IMR-90 (cell line): ENCODE measurements at regions not wholly inside any gene's neighbourhood (a gene's known extent, or its start where the extent isn't known, plus 50 kb on each side); places are given as distances from the start of the nearest gene placed in this dataset.

Experiments used
- ATAC-seq: fragments of 200-7000 bp; cut with Tn5 transposase; 2 replicates; pipeline ENCODE4 v1.9.1; 2020; ENCODE audit warnings: low read depth, mild to moderate bottlenecking, moderate library complexity
- BruUV-seq: library from RNA; stranded (reverse); fragments of 400-500 nt; replicated peaks from 2 replicates; lab custom pipeline; 2021; lab: Mats Ljungman, UMichigan
- CTCF ChIA-PET: fragments of 300-600 bp; formaldehyde crosslinking; extraction: SDS; loops from one replicate; lab custom pipeline; 2021; ENCODE audit warnings: antibody characterized with exemption; lab: Yijun Ruan, JAX
- POLR2A ChIA-PET: fragments of 300-600 bp; sonication (Branson Sonifier 250); formaldehyde crosslinking; loops from one replicate; lab custom pipeline; 2022; ENCODE audit warnings: antibody characterized with exemption; ENCODE audit not compliant: unreplicated experiment; lab: Charles Lee
- DNase-seq: peaks from one replicate; pipeline ENCODE4 v3.0.0; 2013
- H2AFZ ChIP-seq: replicated peaks from 2 replicates; pipeline ENCODE3; 2013; ENCODE audit warnings: low read length, mild to moderate bottlenecking; ENCODE audit not compliant: poor library complexity
- H2AK5ac ChIP-seq: 2 replicates; pipeline ENCODE4 v1.6.1; 2013; ENCODE audit warnings: low read depth, low read length, inconsistent platforms
- H2AK9ac ChIP-seq: replicated peaks from 2 replicates; pipeline ENCODE3; 2013; ENCODE audit warnings: mild to moderate bottlenecking, low read depth, low read length, moderate library complexity; ENCODE audit not compliant: poor library complexity
- H2BK120ac ChIP-seq: 2 replicates; pipeline ENCODE4 v1.6.1; 2013; ENCODE audit warnings: low read depth, low read length, inconsistent platforms
- H2BK15ac ChIP-seq: 3 replicates; pipeline ENCODE4 v1.6.1; 2013; ENCODE audit warnings: low read depth, low read length, inconsistent platforms
- H2BK20ac ChIP-seq: 2 replicates; pipeline ENCODE4 v1.6.1; 2013; ENCODE audit warnings: low read depth, mild to moderate bottlenecking, inconsistent platforms, low read length, moderate library complexity
- H2BK5ac ChIP-seq: 2 replicates; pipeline ENCODE4 v1.6.1; 2013; ENCODE audit warnings: mild to moderate bottlenecking, low read depth, low read length, inconsistent platforms; ENCODE audit not compliant: poor library complexity, severe bottlenecking
- H3K14ac ChIP-seq: replicated peaks from 2 replicates; pipeline ENCODE4 v1.6.1; 2013; ENCODE audit warnings: low read depth, low read length, inconsistent platforms
- H3K18ac ChIP-seq: 2 replicates; pipeline ENCODE4 v1.6.1; 2013; ENCODE audit warnings: low read depth, low read length, control low read depth
- H3K23ac ChIP-seq: 2 replicates; pipeline ENCODE4 v1.6.1; 2013; ENCODE audit warnings: low read depth, low read length, inconsistent platforms
- H3K27ac ChIP-seq: 2 replicates; pipeline ENCODE4 v1.5.1; 2013; ENCODE audit warnings: mild to moderate bottlenecking, control low read depth, low read length; ENCODE audit not compliant: insufficient read depth
- H3K27me3 ChIP-seq: 2 replicates; pipeline ENCODE4 v1.6.1; 2013; ENCODE audit warnings: low read length; ENCODE audit not compliant: control insufficient read depth, insufficient read depth
- H3K36me3 ChIP-seq: 2 replicates; pipeline ENCODE4 v1.6.1; 2013; ENCODE audit warnings: low read length, mixed read lengths; ENCODE audit not compliant: control insufficient read depth, insufficient read depth
- H3K4ac ChIP-seq: 2 replicates; pipeline ENCODE4 v1.6.1; 2013; ENCODE audit warnings: low read depth, low read length, inconsistent platforms
- H3K4me1 ChIP-seq: 2 replicates; pipeline ENCODE4 v1.6.1; 2013; ENCODE audit warnings: low read length, mixed read lengths; ENCODE audit not compliant: control insufficient read depth, insufficient read depth
- H3K4me2 ChIP-seq: 2 replicates; pipeline ENCODE4 v1.6.1; 2013; ENCODE audit warnings: low read depth, mild to moderate bottlenecking, control low read depth, low read length, moderate library complexity
- H3K4me3 ChIP-seq: 2 replicates; pipeline ENCODE4 v1.5.1; 2013; ENCODE audit warnings: low read depth, mild to moderate bottlenecking, control low read depth, low read length, moderate library complexity; ENCODE audit not compliant: insufficient read depth
- H3K56ac ChIP-seq: 2 replicates; pipeline ENCODE4 v1.6.1; 2013; ENCODE audit warnings: low read length, inconsistent platforms; ENCODE audit not compliant: insufficient read depth; ENCODE audit errors: extremely low read depth
- H3K79me1 ChIP-seq, 2 experiments: 2 replicates each; pipeline ENCODE4 v1.6.1; 2013; ENCODE audit warnings: low read length in 2 of 2, inconsistent platforms in 1 of 2, low read depth in 1 of 2
- H3K9ac ChIP-seq: 2 replicates; pipeline ENCODE4 v1.6.1; 2013; ENCODE audit warnings: low read depth, low read length, control low read depth
- H3K9me1 ChIP-seq: 2 replicates; pipeline ENCODE4 v1.6.1; 2013; ENCODE audit warnings: low read length, inconsistent platforms; ENCODE audit not compliant: insufficient read depth
- H3K9me3 ChIP-seq: 2 replicates; pipeline ENCODE4 v1.6.1; 2013; ENCODE audit warnings: low read length; ENCODE audit not compliant: control insufficient read depth, insufficient read depth
- H4K20me1 ChIP-seq: 2 replicates; pipeline ENCODE4 v1.6.1; 2013; ENCODE audit warnings: low read length, inconsistent platforms; ENCODE audit not compliant: insufficient read depth
- H4K5ac ChIP-seq: 2 replicates; pipeline ENCODE4 v1.6.1; 2013; ENCODE audit warnings: mild to moderate bottlenecking, low read depth, low read length, control low read depth
- H4K8ac ChIP-seq, 2 experiments: 2 replicates each; pipeline ENCODE4 v1.6.1; 2013; ENCODE audit warnings: low read depth in 2 of 2, low read length in 2 of 2, control low read depth in 1 of 2, inconsistent platforms in 1 of 2
- H4K91ac ChIP-seq: 2 replicates; pipeline ENCODE4 v1.6.1; 2013; ENCODE audit warnings: low read depth, low read length, inconsistent platforms; ENCODE audit not compliant: insufficient read depth
- BHLHE40 ChIP-seq: fragments of 150-350 bp; IDR thresholded peaks from 2 replicates; pipeline ENCODE4 v1.6.1; 2016; ENCODE audit warnings: mild to moderate bottlenecking, low read depth, low read length
- CEBPB ChIP-seq: IDR thresholded peaks from 2 replicates; pipeline ENCODE4 v1.6.1; 2012; ENCODE audit warnings: low read depth, low read length, improper control_type of control experiment
- CHD1 ChIP-seq: IDR thresholded peaks from 2 replicates; pipeline ENCODE4 v1.6.1; 2012; ENCODE audit warnings: low read depth, low read length, improper control_type of control experiment
- FOS ChIP-seq: fragments of 150-350 bp; IDR thresholded peaks from 2 replicates; pipeline ENCODE4 v1.6.1; 2016; ENCODE audit warnings: low read depth, low read length
- MAFK ChIP-seq: IDR thresholded peaks from 2 replicates; pipeline ENCODE4 v1.6.1; 2012; ENCODE audit warnings: low read depth, low read length, improper control_type of control experiment
- MAZ ChIP-seq: IDR thresholded peaks from 2 replicates; pipeline ENCODE4 v1.6.1; 2012; ENCODE audit warnings: low read depth, mild to moderate bottlenecking, low read length, improper control_type of control experiment, moderate library complexity, borderline replicate concordance
- MXI1 ChIP-seq: IDR thresholded peaks from 2 replicates; pipeline ENCODE4 v1.6.1; 2012; ENCODE audit warnings: low read depth, mild to moderate bottlenecking, low read length, moderate library complexity, borderline replicate concordance
- NFE2L2 ChIP-seq: fragments of 150-350 bp; IDR thresholded peaks from 2 replicates; pipeline ENCODE4 v1.6.1; 2016; ENCODE audit warnings: low read depth, mild to moderate bottlenecking, low read length
- POLR2A ChIP-seq: IDR thresholded peaks from 2 replicates; pipeline ENCODE4 v1.6.1; 2012; ENCODE audit warnings: mild to moderate bottlenecking, low read depth, low read length
- RAD21 ChIP-seq: IDR thresholded peaks from 2 replicates; pipeline ENCODE4 v1.6.1; 2012; ENCODE audit warnings: low read length, improper control_type of control experiment
- RCOR1 ChIP-seq: IDR thresholded peaks from 2 replicates; pipeline ENCODE4 v1.6.1; 2012; ENCODE audit warnings: mild to moderate bottlenecking, low read length, improper control_type of control experiment; ENCODE audit not compliant: insufficient replicate concordance
- RFX5 ChIP-seq: IDR thresholded peaks from 2 replicates; pipeline ENCODE4 v1.8.0; 2012; ENCODE audit warnings: low read depth, mild to moderate bottlenecking, low read length, moderate library complexity
- SMC3 ChIP-seq: fragments of 150-350 bp; IDR thresholded peaks from 2 replicates; pipeline ENCODE4 v1.6.1; 2016; ENCODE audit warnings: low read depth, mild to moderate bottlenecking, antibody characterized with exemption, low read length, moderate library complexity
- WGBS, 2 experiments: methylation state at CpG; one replicate each; pipeline versions ENCODE4 v1.1.5 to v1.1.7; 2013; ENCODE audit warnings: missing lambda C conversion rate in 2 of 2; ENCODE audit not compliant: insufficient read length in 1 of 2; ENCODE audit errors: extremely low coverage in 2 of 2; 5-methylcytosine and 5-hydroxymethylcytosine counted together
- dilution Hi-C: fragments of 300-500 bp; cut with HindIII; formaldehyde crosslinking; loops from one replicate; pipeline ENCODE4 v1.14.3; 2018; ENCODE audit warnings: low sequenced_read_pairs; ENCODE audit not compliant: unreplicated experiment
- in situ Hi-C: fragments of 300-500 bp; cut with MboI; formaldehyde crosslinking; loops from 3 replicates; pipeline ENCODE4 v1.14.3; 2019; ENCODE audit warnings: low sequenced_read_pairs, inconsistent platforms, mixed read lengths
- intact Hi-C: fragments of 100-400 bp; cut with micrococcal nuclease; formaldehyde crosslinking; loops from 2 replicates; pipeline ENCODE4 v1.10.0; 2022
- TF ChIP-seq, protein P1 (sequence below): fragments of 150-350 bp; IDR thresholded peaks from 2 replicates; pipeline ENCODE4 v1.6.1; 2017; ENCODE audit warnings: mild to moderate bottlenecking, antibody characterized with exemption, low read length, low read depth
- TF ChIP-seq, protein P2 (sequence below): conservative IDR thresholded peaks from 2 replicates; pipeline ENCODE4 v1.5.1; 2012; ENCODE audit warnings: mild to moderate bottlenecking, low read depth, low read length, improper control_type of control experiment
- TF ChIP-seq, protein P3 (sequence below): fragments of 150-350 bp; IDR thresholded peaks from 2 replicates; pipeline ENCODE4 v1.6.1; 2016; ENCODE audit warnings: low read depth, mild to moderate bottlenecking, low read length, moderate library complexity, borderline replicate concordance

DNA sequence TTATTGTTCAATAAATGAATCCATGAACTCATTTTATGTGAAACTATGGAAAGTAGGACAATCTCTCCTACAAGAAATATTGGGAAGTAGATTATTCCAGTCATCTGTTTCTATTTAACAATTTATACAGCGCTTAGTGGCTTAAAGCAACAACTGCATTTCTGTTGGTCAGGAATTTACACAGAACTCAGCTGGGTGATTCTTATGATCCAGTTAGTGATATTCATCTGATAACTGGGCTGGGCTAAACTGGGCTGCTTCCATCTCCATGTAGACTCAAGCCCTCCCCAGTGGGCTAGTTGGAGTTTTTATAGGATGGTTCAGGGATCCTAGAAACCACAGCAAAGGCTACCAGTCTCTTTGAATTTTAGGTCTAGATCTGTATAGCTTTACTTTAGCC, 497.9 kb upstream of the NEGR1 start:
- H3K9me3 ChIP-seq = no peaks in the 10 kb centered on the region; the same call in 1 of the 2 replicates
- intact Hi-C loops (no loop called here), dilution Hi-C loops (no loop called here), in situ Hi-C loops (no loop called here)
- H3K56ac ChIP-seq = no peak overlapping the region
- H2BK20ac ChIP-seq = no peak overlapping the region
- H3K27me3 ChIP-seq = no peaks in the 10 kb centered on the region
- ChIA-PET POLR2A (no interaction called here), CTCF (no interaction called here)
- H4K8ac ChIP-seq = no peak overlapping the region
- H3K4me3 ChIP-seq = no peak overlapping the region
- no CpG with 5 or more reads among the region's 1 CpG for WGBS, 2 experiments
- H3K9me1 ChIP-seq = no peaks in the 10 kb centered on the region
- no peak overlapping the region for H3K9ac ChIP-seq
- H3K18ac ChIP-seq = no peak overlapping the region
- no peak overlapping the region for H4K91ac ChIP-seq
- no peaks in the 10 kb centered on the region for H3K36me3 ChIP-seq
- H2BK5ac ChIP-seq = no peak overlapping the region
- H3K79me1 ChIP-seq = no peaks in the 10 kb centered on the region
- no peak for ATAC-seq
- H2AFZ ChIP-seq = no peak overlapping the region
- no peak overlapping the region for H2AK5ac ChIP-seq
- H3K4ac ChIP-seq = no peak overlapping the region
- H2BK120ac ChIP-seq = no peak overlapping the region
- TF ChIP-seq, protein P1, sequence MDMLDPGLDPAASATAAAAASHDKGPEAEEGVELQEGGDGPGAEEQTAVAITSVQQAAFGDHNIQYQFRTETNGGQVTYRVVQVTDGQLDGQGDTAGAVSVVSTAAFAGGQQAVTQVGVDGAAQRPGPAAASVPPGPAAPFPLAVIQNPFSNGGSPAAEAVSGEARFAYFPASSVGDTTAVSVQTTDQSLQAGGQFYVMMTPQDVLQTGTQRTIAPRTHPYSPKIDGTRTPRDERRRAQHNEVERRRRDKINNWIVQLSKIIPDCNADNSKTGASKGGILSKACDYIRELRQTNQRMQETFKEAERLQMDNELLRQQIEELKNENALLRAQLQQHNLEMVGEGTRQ = no peak
- TF ChIP-seq MAFK (no peak), POLR2A (no peak), MAZ (no peak), FOS (no peak), BHLHE40 (no peak), MXI1 (no peak), CHD1 (no peak), CEBPB (no peak), RAD21 (no peak), NFE2L2 (no peak), RCOR1 (no peak), RFX5 (no peak), SMC3 (no peak)
- TF ChIP-seq, protein P2, sequence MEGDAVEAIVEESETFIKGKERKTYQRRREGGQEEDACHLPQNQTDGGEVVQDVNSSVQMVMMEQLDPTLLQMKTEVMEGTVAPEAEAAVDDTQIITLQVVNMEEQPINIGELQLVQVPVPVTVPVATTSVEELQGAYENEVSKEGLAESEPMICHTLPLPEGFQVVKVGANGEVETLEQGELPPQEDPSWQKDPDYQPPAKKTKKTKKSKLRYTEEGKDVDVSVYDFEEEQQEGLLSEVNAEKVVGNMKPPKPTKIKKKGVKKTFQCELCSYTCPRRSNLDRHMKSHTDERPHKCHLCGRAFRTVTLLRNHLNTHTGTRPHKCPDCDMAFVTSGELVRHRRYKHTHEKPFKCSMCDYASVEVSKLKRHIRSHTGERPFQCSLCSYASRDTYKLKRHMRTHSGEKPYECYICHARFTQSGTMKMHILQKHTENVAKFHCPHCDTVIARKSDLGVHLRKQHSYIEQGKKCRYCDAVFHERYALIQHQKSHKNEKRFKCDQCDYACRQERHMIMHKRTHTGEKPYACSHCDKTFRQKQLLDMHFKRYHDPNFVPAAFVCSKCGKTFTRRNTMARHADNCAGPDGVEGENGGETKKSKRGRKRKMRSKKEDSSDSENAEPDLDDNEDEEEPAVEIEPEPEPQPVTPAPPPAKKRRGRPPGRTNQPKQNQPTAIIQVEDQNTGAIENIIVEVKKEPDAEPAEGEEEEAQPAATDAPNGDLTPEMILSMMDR = no peak
- TF ChIP-seq, protein P3, sequence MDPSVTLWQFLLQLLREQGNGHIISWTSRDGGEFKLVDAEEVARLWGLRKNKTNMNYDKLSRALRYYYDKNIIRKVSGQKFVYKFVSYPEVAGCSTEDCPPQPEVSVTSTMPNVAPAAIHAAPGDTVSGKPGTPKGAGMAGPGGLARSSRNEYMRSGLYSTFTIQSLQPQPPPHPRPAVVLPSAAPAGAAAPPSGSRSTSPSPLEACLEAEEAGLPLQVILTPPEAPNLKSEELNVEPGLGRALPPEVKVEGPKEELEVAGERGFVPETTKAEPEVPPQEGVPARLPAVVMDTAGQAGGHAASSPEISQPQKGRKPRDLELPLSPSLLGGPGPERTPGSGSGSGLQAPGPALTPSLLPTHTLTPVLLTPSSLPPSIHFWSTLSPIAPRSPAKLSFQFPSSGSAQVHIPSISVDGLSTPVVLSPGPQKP = no peak
- no peak overlapping the region for H2AK9ac ChIP-seq
- no peak for DNase-seq
- no peak overlapping the region for H3K27ac ChIP-seq
- H4K5ac ChIP-seq = no peak overlapping the region
- H2BK15ac ChIP-seq = no peak overlapping the region
- H3K4me2 ChIP-seq = no peak overlapping the region
- BruUV-seq = no TSS peak
- no peaks in the 10 kb centered on the region for H4K20me1 ChIP-seq
- H3K4me1 ChIP-seq = no peaks in the 10 kb centered on the region
- H3K14ac ChIP-seq = no peak overlapping the region
- H3K23ac ChIP-seq = no peak overlapping the region
